ENCODE measurements at regions not wholly inside any gene's neighbourhood (a gene's known extent, or its start where the extent isn't known, plus 50 kb on each side); places are given as distances from the start of the nearest gene placed in this dataset.
"Not testable (repeated sequence)": the region's sequence is repeated elsewhere in the genome, so short reads cannot be mapped to it uniquely, and the experiment has no call there.

DNA sequence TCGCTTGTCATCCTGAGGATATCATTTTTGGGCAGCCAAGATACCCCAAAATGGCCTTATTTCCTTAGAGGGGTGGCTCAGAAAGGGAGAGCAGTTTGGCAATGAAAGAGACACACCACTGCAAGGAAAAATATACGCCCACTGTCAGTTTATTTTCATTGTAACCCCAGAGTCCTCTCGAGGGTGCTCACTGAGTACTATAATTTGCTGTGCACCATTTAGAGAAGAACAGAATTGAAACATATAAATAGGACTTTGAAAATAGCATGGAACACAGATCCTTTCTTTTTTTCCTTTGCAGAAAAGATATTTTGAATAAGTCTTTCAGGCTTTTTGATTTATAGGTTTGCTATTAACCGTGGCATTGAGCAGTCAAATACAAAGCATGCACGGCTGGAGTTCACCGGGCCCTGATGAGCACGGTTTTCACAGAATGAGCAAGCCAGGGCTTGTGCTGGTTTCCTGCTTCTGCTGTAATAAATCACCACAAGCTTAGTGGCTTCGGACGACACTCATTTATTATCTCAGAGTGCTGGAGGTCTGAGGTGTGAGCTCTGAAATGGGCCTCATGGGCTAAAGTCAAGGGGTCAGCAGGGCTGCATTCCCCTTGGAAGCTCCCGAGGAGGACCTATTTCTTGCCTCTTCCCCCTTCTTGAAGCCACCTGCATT is 152.3 kb downstream of the ZNF664 start:
- Mint-ChIP-seq H3K36me3 (ENCODE audit: low read depth) (no peaks in the 10 kb centered on the region), H3K27me3 (peaks cover 45% of the 10 kb centered on the region), H3K4me3 (no peak overlapping the region), H3K27ac (no peak overlapping the region), H3K4me1 (no peaks in the 10 kb centered on the region)
- DNase-seq = no peak
- no peaks in the 10 kb centered on the region for H3K9me3 ChIP-seq (ENCODE audit: control insufficient read depth, low read length, poor library complexity, severe bottlenecking)
- no peak for ATAC-seq

DNA sequence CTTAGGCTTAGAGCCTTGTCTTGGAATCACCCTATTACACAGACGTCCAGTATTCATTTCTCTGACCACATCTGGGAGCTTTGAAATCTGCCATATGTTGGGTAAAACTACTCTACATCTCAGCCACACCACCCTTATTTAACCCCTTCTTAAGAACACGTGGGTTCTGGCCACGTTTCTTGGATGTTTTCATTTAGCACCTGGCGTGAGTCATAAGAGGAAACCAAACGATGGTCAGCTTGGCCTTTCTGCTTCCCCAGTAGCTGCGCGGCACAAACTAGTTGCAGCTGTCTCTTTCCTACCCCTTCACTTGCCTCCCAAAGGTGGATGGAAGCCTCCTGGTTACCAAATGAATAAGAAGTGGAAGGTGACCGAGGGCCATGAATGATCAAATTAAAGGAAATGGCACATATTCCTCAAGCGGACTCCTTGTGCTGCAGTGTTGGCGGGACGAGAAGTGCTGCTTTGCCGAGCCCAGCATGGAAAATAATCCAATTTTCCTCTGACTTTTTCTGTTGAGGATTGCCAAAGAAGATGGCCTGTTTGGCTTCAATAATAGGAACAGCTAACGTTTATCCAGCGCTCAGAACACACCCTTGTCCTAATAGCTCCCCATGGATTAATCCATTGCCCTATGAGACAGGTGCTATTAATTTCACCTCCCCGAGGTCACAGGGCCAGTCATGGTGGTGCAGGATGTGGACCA is 154.1 kb downstream of the ZNF664 start:
- DNase-seq (no peak), ATAC-seq (no peak)
- H3K27ac Mint-ChIP-seq = no peak overlapping the region
- no peaks in the 10 kb centered on the region for H3K9me3 ChIP-seq (ENCODE audit: control insufficient read depth, low read length, poor library complexity, severe bottlenecking)
- H3K27me3 Mint-ChIP-seq = peaks cover 52% of the 10 kb centered on the region
- H3K36me3 Mint-ChIP-seq (ENCODE audit: low read depth) = no peaks in the 10 kb centered on the region
- no peaks in the 10 kb centered on the region for H3K4me1 Mint-ChIP-seq
- H3K4me3 Mint-ChIP-seq = no peak overlapping the region

DNA sequence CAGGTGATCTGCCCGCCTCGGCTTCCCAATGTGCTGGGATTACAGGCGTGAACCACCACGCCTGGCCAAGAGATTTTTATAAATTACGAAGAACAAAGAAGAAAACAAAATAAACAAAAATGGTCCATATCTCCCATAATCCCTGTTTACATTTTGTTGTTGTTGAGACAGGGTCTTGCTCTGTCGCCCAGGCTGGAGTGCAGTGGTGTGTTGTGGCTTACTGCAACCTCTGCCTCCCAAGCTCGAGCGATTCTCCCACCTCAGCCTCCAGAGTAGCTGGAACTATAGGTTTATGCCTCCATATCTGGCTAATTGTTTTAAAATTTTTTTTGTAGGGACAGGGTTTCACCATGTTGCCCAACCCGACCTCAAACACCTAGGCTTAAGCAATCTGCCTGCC is 156.1 kb downstream of the ZNF664 start:
- peaks cover 46% of the 10 kb centered on the region for H3K27me3 Mint-ChIP-seq
- no peaks in the 10 kb centered on the region for H3K4me1 Mint-ChIP-seq
- no peak for DNase-seq
- no peak overlapping the region for H3K27ac Mint-ChIP-seq
- ATAC-seq = no peak
- H3K4me3 Mint-ChIP-seq = no peak overlapping the region
- no peaks in the 10 kb centered on the region for H3K36me3 Mint-ChIP-seq (ENCODE audit: low read depth)
- no peaks in the 10 kb centered on the region for H3K9me3 ChIP-seq (ENCODE audit: control insufficient read depth, low read length, poor library complexity, severe bottlenecking)

DNA sequence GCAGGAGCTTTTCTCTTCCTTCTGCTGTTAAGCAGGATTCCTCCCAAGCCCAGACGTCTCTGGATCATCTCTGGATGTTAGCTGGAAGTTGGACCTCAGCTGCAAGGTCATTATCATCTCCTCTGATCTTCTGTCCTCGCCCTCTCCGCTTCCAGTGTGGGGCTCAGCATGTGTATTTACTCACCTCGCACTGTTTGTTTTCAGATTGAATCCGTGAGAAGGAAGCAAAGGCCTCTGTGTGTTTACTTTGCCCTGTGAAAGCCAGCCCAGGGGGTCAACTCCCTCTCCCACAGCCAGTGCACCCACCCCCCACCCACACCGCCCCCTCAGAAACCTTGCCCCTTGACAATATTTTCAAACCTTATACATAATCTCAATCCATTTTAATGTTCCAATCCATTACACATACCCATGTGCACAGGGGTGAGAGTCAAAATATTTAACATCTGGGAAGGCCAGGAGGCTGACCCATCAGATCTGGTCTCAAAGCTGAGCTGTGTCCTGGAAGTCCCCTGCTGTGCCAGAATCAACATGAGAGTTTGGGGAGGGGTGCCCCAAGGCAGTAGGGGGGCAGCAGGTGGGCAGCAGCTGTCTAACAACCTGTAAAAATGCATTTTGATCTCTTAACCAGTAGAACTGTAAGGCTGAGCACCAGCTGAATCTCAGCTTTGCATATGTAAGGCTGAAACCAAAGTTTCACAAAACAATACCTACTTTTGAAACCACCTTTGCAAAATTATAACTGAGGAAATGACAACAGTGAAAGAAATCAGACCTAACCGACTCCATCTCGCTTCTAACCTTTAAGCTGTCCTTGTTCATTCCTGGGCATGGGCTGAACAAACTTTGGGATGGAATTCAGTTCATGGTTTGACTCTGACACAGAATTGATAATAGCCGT is 157.9 kb downstream of the ZNF664 start:
- no peaks in the 10 kb centered on the region for H3K36me3 Mint-ChIP-seq (ENCODE audit: low read depth)
- peaks cover 33% of the 10 kb centered on the region for H3K27me3 Mint-ChIP-seq
- no peaks in the 10 kb centered on the region for H3K4me1 Mint-ChIP-seq
- peak overlapping the region; percentile 19 for H3K4me3 Mint-ChIP-seq
- DNase-seq (no peak), ATAC-seq (no peak)
- no peaks in the 10 kb centered on the region for H3K9me3 ChIP-seq (ENCODE audit: control insufficient read depth, low read length, poor library complexity, severe bottlenecking)
- no peak overlapping the region for H3K27ac Mint-ChIP-seq

DNA sequence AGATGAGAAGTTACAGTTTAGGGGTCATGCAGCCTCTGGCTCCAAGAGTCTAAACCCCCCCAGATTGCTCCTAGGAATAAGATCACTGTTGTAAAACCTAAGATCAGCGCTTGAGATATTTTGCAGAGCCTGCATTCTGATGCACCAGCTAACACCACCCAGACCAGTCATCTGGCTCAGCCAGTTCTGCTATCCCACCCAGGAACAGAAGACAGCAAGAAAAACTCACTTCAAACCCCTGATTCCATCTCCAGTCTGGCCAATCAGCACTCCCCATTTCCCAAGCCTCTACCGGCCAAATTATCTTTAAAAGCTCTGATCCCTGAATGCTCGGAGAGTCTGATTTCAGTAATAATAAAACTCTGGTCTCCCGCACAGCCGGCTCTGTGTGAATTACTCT is 158.6 kb downstream of the ZNF664 start:
- Mint-ChIP-seq H3K27me3 (peaks cover 27% of the 10 kb centered on the region), H3K4me1 (no peaks in the 10 kb centered on the region), H3K36me3 (ENCODE audit: low read depth) (no peaks in the 10 kb centered on the region), H3K27ac (no peak overlapping the region), H3K4me3 (no peak overlapping the region)
- no peak for ATAC-seq
- H3K9me3 ChIP-seq (ENCODE audit: control insufficient read depth, low read length, poor library complexity, severe bottlenecking) = no peaks in the 10 kb centered on the region
- no peak for DNase-seq

DNA sequence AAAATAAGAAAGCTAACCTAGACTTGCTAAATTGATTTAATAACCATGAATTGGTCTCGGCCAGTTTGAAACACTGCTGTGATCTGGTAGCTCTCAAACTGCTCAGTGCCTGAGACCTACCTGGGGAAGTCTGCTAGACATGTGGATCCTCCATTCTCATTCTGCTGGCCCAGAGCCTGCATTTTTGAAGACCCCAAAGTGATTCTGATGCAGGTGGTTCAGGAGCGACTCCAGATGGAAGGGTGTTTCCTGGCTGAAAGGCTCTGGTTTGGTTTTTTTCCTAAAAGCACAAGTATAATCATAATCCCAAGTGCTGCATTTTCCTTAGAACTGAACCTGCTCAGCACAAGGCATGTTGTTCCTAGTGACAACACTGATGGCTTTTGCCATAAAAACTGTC is 159.5 kb downstream of the ZNF664 start:
- Mint-ChIP-seq H3K4me1 (no peaks in the 10 kb centered on the region), H3K36me3 (ENCODE audit: low read depth) (no peaks in the 10 kb centered on the region)

DNA sequence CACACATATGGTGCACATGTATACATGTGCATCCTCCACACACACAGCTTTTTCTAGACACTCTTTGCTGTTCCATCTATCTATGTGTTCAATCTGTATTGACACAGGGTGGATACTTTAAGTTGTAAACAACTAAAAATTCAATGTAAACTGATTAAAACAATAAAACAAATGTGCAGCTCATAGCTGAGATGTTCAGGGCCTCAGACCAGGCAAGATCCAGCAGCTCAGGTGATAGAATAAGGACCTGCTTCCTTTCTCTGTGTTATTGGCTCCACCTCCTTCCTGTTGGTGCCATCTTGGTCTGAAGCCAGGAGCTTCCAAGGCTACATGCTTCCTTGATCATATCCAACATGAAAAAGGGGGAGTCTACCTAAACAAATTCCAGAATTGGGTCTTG is 158.1 kb upstream of the RFLNA start:
- no peak overlapping the region for H3K4me3 Mint-ChIP-seq
- DNase-seq (no peak), ATAC-seq (no peak)
- H3K27me3 Mint-ChIP-seq = peaks cover 30% of the 10 kb centered on the region
- no peaks in the 10 kb centered on the region for H3K4me1 Mint-ChIP-seq
- no peak overlapping the region for H3K27ac Mint-ChIP-seq
- H3K9me3 ChIP-seq (ENCODE audit: control insufficient read depth, low read length, poor library complexity, severe bottlenecking) = no peaks in the 10 kb centered on the region
- H3K36me3 Mint-ChIP-seq (ENCODE audit: low read depth) = no peaks in the 10 kb centered on the region

More for the DNA sequence above, 159.5 kb downstream of the ZNF664 start:
- ATAC-seq (no peak), DNase-seq (no peak)
- no peaks in the 10 kb centered on the region for H3K9me3 ChIP-seq (ENCODE audit: control insufficient read depth, low read length, poor library complexity, severe bottlenecking)
- Mint-ChIP-seq H3K27me3 (peaks cover 21% of the 10 kb centered on the region), H3K27ac (peak overlapping the region; percentile 29), H3K4me3 (no peak overlapping the region)

DNA sequence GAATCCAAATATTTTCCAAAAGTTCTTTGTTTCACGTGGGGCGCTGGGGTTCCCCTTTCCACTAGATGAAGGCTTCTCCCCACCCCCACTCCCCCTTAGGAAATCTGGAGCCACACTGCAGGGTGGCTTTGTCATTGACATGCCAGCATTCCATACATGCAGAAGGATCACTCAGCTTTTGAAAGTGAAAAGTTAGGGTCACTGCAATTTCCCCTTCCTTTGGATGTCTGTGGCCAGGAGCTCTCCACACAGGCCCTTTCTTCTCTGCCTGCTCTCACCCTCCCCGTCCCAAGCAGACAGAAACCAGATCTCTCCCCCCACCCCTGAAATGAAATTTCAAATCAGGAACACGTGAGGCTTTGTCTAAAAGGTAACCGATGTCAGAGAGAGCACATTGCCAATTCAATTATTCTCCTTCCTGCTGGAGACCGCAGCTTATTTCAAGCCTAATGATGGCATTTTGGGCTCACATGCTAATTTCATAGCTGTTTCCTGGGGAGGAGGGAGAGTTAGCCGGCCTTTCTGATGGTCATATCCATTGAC is 153.9 kb upstream of the RFLNA start:
- Mint-ChIP-seq H3K4me1 (no peaks in the 10 kb centered on the region), H3K4me3 (no peak overlapping the region), H3K36me3 (ENCODE audit: low read depth) (no peaks in the 10 kb centered on the region), H3K27ac (no peak overlapping the region), H3K27me3 (peaks cover 30% of the 10 kb centered on the region)
- ATAC-seq (no peak), DNase-seq (no peak)
- H3K9me3 ChIP-seq (ENCODE audit: control insufficient read depth, low read length, poor library complexity, severe bottlenecking) = no peaks in the 10 kb centered on the region

DNA sequence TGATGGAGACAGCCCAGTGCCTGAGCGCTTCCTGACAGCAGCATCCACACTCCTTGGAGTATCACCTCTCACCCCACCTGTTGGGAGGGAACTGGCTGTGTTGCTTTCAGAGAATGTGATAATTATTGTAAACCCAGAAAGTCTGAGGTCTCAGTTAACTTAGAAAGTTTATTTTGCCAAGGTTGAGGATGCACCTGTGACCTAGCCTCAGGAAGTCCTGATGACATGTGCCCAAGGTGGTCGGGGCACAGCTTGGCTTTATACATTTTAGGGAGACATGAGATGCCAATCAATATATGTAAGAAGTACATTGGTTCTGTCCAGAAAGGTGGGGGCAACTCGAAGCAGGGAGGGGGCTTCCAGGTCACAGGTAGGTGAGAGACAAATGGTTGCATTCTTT is 153.3 kb upstream of the RFLNA start:
- peaks cover 30% of the 10 kb centered on the region for H3K27me3 Mint-ChIP-seq
- not testable (repeated sequence) for H3K4me3 Mint-ChIP-seq; H3K36me3 Mint-ChIP-seq (ENCODE audit: low read depth); H3K27ac Mint-ChIP-seq; H3K9me3 ChIP-seq (ENCODE audit: control insufficient read depth, low read length, poor library complexity, severe bottlenecking); ATAC-seq; DNase-seq; H3K4me1 Mint-ChIP-seq

DNA sequence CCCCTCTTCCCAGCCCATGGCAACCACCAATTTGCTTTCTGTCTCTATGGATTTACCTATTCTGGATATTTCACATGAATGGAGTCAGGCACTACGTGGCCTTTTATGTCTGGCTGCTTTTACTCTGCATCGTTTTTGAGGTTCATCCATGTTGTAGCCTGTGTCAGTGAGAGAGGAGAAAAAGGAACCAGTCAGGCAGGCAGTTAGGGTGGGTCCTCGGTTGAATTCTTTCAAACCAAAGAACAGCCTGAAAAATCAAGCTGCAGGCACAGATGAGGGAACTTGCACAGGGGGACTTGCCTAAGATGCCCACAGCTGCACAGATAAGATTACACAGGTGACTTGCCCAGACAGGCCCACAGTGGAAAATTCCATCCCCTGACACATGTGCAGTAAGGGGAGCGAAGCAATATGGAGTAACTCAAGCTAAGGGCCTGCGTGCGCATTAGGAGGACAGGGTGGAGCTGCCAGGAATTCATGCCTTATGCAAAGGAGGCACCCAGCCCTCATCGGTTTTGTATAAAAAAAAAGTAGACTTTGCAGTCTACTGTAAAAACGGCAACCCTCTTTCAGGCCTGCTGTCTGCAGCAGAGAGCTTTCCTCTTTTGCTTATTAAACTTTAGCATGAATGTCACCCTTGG is 152.4 kb upstream of the RFLNA start:
- ATAC-seq (no peak), DNase-seq (no peak)
- no peaks in the 10 kb centered on the region for H3K9me3 ChIP-seq (ENCODE audit: control insufficient read depth, low read length, poor library complexity, severe bottlenecking)
- Mint-ChIP-seq H3K27me3 (peaks cover 30% of the 10 kb centered on the region), H3K4me1 (no peaks in the 10 kb centered on the region), H3K27ac (no peak overlapping the region), H3K36me3 (ENCODE audit: low read depth) (no peaks in the 10 kb centered on the region), H3K4me3 (no peak overlapping the region)

DNA sequence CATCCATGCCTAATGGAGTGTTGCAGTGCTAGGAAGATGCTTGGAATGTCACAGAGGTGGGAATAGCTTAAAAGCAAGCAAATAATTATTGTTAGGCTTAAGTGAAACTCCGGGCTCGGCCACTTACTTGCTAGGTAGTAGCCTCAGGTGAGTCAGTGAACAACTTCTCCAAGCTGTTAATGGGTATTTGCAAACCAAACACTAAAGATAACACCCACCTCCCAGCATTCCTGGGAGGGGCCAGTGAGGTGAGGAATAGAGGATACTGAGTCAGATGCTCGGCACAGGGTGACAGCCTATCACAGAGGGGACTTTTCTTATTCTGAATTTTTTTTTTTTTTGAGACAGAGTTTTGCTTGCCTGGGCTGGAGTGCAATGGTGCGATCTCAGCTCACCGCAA is 151.2 kb upstream of the RFLNA start:
- no peak overlapping the region for H3K4me3 Mint-ChIP-seq
- ATAC-seq = no peak
- H3K9me3 ChIP-seq (ENCODE audit: control insufficient read depth, low read length, poor library complexity, severe bottlenecking) = no peaks in the 10 kb centered on the region
- peaks cover 33% of the 10 kb centered on the region for H3K27me3 Mint-ChIP-seq
- H3K4me1 Mint-ChIP-seq = no peaks in the 10 kb centered on the region
- no peaks in the 10 kb centered on the region for H3K36me3 Mint-ChIP-seq (ENCODE audit: low read depth)
- H3K27ac Mint-ChIP-seq = no peak overlapping the region
- no peak for DNase-seq

DNA sequence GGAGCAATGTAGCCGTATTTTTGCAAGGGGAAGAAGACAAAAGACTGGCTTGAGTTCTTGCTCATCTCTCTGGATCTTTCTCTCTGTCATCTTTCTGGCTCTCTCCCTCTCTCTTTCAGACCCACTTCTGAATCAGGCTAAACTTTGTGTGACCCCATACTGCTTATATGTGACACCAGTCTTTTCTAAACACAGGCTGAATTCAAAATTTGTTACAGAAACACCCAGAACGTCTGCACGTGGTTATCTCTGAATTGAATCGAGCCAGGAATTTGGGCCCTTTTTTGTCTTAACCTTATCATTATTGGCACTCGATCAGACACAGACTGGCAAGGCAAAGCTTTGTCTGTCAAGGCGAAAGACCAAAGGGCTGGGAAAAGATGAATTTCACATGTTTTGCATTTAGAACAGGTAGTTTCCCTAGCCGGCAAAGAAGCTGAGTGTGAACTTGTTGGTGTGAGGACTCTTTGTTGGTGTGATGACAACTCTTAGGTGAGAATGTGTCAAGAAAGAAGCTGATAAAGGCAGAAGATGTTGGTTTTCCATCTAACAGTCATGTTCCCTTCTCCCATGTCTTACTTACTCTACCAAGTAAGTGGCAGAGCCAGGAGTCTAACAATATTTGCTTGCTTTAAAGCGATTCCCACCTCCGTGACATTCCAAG is 150.2 kb upstream of the RFLNA start:
- no peaks in the 10 kb centered on the region for H3K4me1 Mint-ChIP-seq
- ATAC-seq (no peak), DNase-seq (no peak)
- no peak overlapping the region for H3K4me3 Mint-ChIP-seq
- H3K27me3 Mint-ChIP-seq = peaks cover 34% of the 10 kb centered on the region
- H3K36me3 Mint-ChIP-seq (ENCODE audit: low read depth) = no peaks in the 10 kb centered on the region
- H3K27ac Mint-ChIP-seq = no peak overlapping the region
- no peaks in the 10 kb centered on the region for H3K9me3 ChIP-seq (ENCODE audit: control insufficient read depth, low read length, poor library complexity, severe bottlenecking)

Data from T-helper 17 cell (primary cell).